ENCODE measurements at regions not wholly inside any gene's neighbourhood (a gene's known extent, or its start where the extent isn't known, plus 50 kb on each side); places are given as distances from the start of the nearest gene placed in this dataset.

DNA sequence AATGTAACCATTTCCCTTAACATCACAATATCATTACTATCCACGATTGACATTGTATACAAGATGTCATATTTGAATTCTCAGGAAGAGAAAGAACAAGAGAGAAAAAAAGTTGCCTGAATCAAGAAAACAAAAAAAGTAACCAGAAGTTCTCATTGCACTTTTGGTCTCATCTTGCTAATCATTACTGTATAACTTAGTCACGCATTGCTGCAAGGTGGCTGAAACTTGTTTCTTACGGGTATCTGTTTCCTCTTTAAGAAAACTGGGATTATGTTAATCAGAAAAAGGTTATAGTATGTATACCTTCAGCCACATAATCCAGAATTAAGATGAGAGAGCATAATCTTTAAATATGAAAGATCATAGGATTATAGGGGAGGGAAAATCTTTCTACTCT lies 639.7 kb upstream of the SYT4 start:
- Histone ChIP-seq H3K4me1 (ENCODE audit: control insufficient read depth, insufficient read depth, low read length) (no peaks in the 10 kb centered on the region), H3K27ac (ENCODE audit: low read length) (no peak overlapping the region), H3K9me3 (ENCODE audit: control insufficient read depth, insufficient read depth, low read length) (no peaks in the 10 kb centered on the region), H3K36me3 (ENCODE audit: control insufficient read depth, insufficient read depth, low read length) (no peaks in the 10 kb centered on the region), H3K27me3 (ENCODE audit: control insufficient read depth, insufficient read depth, low read length) (no peaks in the 10 kb centered on the region), H3K4me3 (ENCODE audit: low read length) (no peak overlapping the region)
- Mint-ChIP-seq H3K36me3 (no peaks in the 10 kb centered on the region), H3K9me3 (peaks cover 3 to 5% of the 10 kb centered on the region in 2 donors), H3K4me3 (no peak overlapping the region), H3K27me3 (ENCODE audit: low read depth in 2 of 2) (no peaks in the 10 kb centered on the region), H3K4me1 (no peaks in the 10 kb centered on the region), H3K27ac (no peak overlapping the region)
- intact Hi-C loops (cut with micrococcal nuclease), result no loop called here
- no peak for DNase-seq
- WGBS (ENCODE audit: insufficient coverage), result 87% methylated on average over 2 of the region's 3 CpGs
- TF ChIP-seq, protein P1, sequence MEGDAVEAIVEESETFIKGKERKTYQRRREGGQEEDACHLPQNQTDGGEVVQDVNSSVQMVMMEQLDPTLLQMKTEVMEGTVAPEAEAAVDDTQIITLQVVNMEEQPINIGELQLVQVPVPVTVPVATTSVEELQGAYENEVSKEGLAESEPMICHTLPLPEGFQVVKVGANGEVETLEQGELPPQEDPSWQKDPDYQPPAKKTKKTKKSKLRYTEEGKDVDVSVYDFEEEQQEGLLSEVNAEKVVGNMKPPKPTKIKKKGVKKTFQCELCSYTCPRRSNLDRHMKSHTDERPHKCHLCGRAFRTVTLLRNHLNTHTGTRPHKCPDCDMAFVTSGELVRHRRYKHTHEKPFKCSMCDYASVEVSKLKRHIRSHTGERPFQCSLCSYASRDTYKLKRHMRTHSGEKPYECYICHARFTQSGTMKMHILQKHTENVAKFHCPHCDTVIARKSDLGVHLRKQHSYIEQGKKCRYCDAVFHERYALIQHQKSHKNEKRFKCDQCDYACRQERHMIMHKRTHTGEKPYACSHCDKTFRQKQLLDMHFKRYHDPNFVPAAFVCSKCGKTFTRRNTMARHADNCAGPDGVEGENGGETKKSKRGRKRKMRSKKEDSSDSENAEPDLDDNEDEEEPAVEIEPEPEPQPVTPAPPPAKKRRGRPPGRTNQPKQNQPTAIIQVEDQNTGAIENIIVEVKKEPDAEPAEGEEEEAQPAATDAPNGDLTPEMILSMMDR (IDR thresholded peaks at IDR 0.05), result no peak
- ATAC-seq, result no peak

DNA sequence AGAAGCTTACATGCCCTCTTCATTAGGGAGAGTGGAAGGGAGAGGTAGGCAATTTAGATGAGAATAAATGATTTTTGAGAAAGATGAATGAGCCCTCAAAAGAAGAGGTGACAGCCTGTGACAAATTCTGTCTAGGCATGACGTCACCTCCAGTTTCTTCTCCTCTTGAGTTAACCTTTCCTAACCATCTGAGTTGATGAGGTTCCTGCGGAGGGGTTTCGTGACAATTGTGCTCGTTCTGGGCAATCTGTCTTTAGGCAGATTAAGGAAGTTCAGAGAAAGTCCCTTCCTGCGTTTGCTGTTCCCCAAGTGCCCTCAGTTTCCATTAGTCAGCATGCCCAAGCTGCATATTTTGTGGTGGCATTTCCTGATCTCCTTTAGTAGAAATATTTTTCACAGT lies 640.2 kb upstream of the SYT4 start:
- no peaks in the 10 kb centered on the region for H3K36me3 Mint-ChIP-seq
- intact Hi-C loops (cut with micrococcal nuclease), result no loop called here
- Histone ChIP-seq H3K9me3 (ENCODE audit: control insufficient read depth, insufficient read depth, low read length) (no peaks in the 10 kb centered on the region), H3K27me3 (ENCODE audit: control insufficient read depth, insufficient read depth, low read length) (no peaks in the 10 kb centered on the region), H3K36me3 (ENCODE audit: control insufficient read depth, insufficient read depth, low read length) (no peaks in the 10 kb centered on the region), H3K4me1 (ENCODE audit: control insufficient read depth, insufficient read depth, low read length) (no peaks in the 10 kb centered on the region), H3K4me3 (ENCODE audit: low read length) (no peak overlapping the region), H3K27ac (ENCODE audit: low read length) (no peak overlapping the region)
- peaks cover 0 to 2% of the 10 kb centered on the region in 2 donors for H3K9me3 Mint-ChIP-seq
- no peaks in the 10 kb centered on the region for H3K27me3 Mint-ChIP-seq (ENCODE audit: low read depth in 2 of 2)
- no peak overlapping the region for H3K27ac Mint-ChIP-seq
- TF ChIP-seq, protein P1 (IDR thresholded peaks at IDR 0.05), result no peak
- ATAC-seq (no peak), DNase-seq (no peak)
- H3K4me3 Mint-ChIP-seq, result no peak overlapping the region
- H3K4me1 Mint-ChIP-seq, result no peaks in the 10 kb centered on the region
- 69% methylated on average over 5 of the region's 5 CpGs for WGBS (ENCODE audit: insufficient coverage)

DNA sequence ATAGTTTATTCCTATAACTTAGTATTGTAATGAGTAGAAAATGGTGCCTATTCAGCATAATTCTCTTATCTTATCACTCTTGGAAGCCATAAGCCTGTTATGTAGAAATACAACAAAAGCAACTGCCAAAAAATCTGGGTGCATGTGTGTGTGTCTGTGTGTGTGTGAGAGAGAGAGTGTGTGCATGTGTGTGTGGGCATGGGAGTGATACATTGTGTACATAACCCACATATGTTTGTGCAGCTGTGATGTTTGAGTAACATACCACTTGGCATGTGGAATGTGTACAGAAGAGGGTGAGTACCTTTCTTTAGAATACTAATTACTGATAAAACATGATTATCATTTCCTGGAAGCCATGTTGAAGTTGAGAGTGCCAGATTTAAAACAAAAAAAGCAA lies 642.3 kb upstream of the SYT4 start:
- Mint-ChIP-seq H3K27ac (no peak overlapping the region), H3K36me3 (no peaks in the 10 kb centered on the region), H3K4me3 (no peak overlapping the region), H3K4me1 (no peaks in the 10 kb centered on the region), H3K9me3 (peaks cover 0 to 2% of the 10 kb centered on the region in 2 donors), H3K27me3 (ENCODE audit: low read depth in 2 of 2) (no peaks in the 10 kb centered on the region)
- Histone ChIP-seq H3K4me3 (ENCODE audit: low read length) (no peak overlapping the region), H3K4me1 (ENCODE audit: control insufficient read depth, insufficient read depth, low read length) (no peaks in the 10 kb centered on the region), H3K9me3 (ENCODE audit: control insufficient read depth, insufficient read depth, low read length) (no peaks in the 10 kb centered on the region), H3K27me3 (ENCODE audit: control insufficient read depth, insufficient read depth, low read length) (no peaks in the 10 kb centered on the region), H3K36me3 (ENCODE audit: control insufficient read depth, insufficient read depth, low read length) (no peaks in the 10 kb centered on the region), H3K27ac (ENCODE audit: low read length) (no peak overlapping the region)
- no peak for DNase-seq
- ATAC-seq, result no peak
- intact Hi-C loops (cut with micrococcal nuclease), result no loop called here
- TF ChIP-seq, protein P1 (IDR thresholded peaks at IDR 0.05), result no peak

DNA sequence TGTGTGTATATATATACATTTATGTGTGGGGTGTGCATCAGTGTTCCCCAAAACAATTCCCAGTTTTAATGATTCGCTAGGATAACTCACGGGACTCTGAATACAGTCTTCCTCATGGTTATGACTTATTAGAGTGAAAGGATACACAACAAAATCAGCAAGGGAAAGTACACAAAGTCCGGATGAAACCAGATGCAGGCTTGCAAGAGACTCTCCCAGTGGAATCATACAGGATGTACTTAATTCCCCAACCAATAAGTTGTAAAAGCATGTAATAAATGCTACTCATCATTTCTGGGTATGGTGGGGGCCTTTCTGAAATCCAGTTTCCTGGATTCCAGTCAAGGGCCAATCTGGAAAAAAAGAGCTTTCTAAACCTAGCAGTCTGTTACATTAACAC lies 654.1 kb upstream of the SYT4 start:
- Mint-ChIP-seq H3K9me3 (peaks cover 0 to 4% of the 10 kb centered on the region in 2 donors), H3K4me3 (no peak overlapping the region), H3K27me3 (ENCODE audit: low read depth in 2 of 2) (no peaks in the 10 kb centered on the region), H3K36me3 (no peaks in the 10 kb centered on the region), H3K27ac (no peak overlapping the region), H3K4me1 (no peaks in the 10 kb centered on the region)
- no peak overlapping the region for H3K27ac ChIP-seq (ENCODE audit: low read length)
- 82% methylated on average over 3 of the region's 3 CpGs for WGBS (ENCODE audit: insufficient coverage)
- H3K4me1 ChIP-seq (ENCODE audit: control insufficient read depth, insufficient read depth, low read length), result no peaks in the 10 kb centered on the region
- no peaks in the 10 kb centered on the region for H3K36me3 ChIP-seq (ENCODE audit: control insufficient read depth, insufficient read depth, low read length)
- intact Hi-C loops (cut with micrococcal nuclease), result no loop called here
- H3K9me3 ChIP-seq (ENCODE audit: control insufficient read depth, insufficient read depth, low read length), result no peaks in the 10 kb centered on the region
- no peak overlapping the region for H3K4me3 ChIP-seq (ENCODE audit: low read length)
- no peaks in the 10 kb centered on the region for H3K27me3 ChIP-seq (ENCODE audit: control insufficient read depth, insufficient read depth, low read length)
- TF ChIP-seq, protein P1 (IDR thresholded peaks at IDR 0.05), result no peak
- DNase-seq (no peak), ATAC-seq (no peak)

Measured in natural killer cell (primary cell).